DMS153 treated with DMSO at 0.1 percent for 48 hours (cell line): ENCODE measurements at regions not wholly inside any gene's neighbourhood (a gene's known extent, or its start where the extent isn't known, plus 50 kb on each side); places are given as distances from the start of the nearest gene placed in this dataset.
A peak's percentile ranks its signal among the peaks of the same experiment; 100 is the strongest.

Experiments
- DNase-seq: peaks from one replicate; lab custom pipeline; 2025; ENCODE audit not compliant: unreplicated experiment; lab: John Stamatoyannopoulos, UW

DNA sequence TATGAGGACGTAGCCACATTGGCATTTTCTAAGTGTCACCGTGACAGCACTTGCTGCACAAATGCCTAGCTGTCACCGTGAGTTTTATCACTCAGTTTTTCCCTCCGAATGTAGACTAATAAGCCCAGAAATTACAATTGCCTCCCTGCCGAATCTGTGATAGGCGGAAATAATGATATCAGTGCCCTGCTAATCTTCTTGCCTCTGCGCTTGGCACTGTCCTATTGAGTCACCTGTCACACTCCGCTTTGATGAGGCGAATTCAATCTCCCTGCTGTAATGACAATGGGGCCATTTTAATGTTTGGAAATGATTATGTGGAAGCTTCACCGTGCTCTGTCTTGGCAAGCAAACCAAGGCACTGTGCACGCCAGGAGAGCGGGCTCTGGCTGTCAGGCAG, 112.8 kb downstream of the LINC00237 start:
- DNase-seq = no peak

DNA sequence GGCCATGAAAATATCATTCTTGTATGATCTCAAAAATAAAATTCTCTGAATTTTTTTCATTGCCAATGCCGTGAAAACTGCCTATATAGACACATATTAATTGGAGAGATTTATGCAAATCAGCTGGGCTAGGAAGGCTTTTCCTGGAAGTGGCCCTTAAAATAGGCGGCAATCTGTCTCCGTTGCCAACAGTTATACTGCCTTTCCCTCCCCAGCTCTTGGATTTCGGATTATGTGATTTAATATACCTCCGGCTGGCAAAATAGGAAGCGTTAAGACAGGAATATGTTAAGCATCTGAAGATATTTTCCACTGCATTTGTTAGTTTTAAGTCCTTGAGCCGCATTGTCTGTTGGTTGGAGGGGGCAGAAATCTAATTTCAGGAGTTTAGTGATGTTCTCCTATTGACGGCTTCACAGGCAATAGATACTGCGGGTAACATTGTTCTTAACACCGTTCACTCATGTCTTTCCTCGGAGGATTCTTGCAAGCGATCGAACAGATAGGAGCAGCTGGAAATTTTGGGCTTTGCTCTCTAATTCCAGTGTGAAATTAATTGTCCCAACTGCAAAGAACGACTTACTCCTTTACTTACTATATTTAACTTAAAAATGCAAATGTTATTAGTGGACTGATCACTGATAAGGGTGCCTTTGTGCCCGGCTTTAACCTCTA, 113.3 kb downstream of the LINC00237 start:
- DNase-seq = no peak

DNA sequence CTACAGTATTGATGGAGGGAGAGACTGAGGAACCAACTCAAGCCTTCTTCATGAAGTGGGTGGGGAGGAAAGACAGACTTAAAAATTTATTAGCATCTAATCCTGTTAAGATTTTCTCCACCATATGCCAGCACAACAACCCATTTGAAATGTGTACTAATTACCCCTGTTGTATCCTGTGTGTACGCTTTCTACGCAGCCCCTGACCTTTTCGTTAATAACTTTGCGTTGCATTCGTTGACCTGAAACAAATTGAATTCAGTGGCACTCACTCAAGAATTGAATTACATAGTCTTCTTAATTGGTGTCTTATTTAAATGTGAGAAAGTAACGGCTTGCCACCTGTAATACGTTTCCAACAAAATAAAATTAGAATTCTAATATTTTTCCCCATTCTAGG, 113.9 kb downstream of the LINC00237 start:
- no peak for DNase-seq

DNA sequence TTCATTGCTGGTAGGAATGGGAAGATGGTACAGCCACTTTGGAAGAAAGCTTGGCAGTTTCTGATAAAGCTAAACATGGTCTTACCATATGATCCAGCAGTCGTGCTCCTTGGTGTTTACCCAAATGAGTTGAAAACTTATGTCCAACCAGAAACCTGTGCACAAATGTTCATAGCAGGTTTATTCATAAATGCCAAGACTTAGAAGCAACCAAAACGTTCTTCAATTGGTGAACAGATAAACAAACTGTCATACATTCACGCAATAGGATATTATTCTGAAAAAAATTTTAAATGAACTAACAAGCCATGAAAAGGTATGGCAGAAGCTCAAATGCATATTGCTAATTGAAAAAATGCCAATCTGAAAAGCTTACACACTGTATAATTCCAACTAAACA, 117.1 kb downstream of the LINC00237 start:
- DNase-seq = no peak

DNA sequence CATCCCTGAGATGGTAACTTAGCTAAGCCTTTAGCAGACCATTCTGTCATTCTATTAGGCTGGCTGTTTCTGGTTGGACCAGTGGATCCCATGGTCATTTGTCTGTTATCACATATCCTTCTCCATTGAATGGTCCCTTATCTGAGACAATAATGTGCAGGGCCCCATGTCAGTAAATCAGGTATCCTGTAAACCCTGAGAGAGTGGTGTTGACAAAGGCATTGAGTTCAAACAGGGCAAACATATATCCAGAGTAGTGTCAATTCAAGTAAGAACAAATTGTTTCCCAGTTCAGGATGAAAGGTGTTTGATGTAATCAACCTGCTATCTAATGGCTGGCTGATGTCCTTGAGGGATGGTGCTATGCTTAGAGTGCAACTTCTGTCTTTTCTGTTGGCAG, 126.2 kb downstream of the LINC00237 start:
- DNase-seq = no peak

DNA sequence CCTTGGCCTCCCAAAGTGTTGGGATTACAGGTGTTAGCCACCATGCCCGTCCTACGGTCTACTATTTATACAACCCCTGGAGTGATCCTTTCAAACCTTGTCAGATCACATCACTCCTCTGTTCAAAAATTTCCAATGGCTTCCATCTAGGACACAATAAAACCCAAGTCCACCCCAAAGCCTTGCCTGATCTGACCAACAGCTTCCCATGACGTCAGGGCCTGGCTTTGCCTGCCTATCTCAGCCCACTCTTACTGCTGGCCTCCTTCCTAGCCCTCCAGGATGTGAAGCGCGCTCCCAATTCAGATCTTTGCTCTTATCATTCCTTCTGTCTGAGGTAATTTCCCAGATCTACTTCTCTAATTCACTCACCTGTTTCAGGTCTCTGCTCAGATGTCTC, 128.4 kb downstream of the LINC00237 start:
- no peak for DNase-seq

DNA sequence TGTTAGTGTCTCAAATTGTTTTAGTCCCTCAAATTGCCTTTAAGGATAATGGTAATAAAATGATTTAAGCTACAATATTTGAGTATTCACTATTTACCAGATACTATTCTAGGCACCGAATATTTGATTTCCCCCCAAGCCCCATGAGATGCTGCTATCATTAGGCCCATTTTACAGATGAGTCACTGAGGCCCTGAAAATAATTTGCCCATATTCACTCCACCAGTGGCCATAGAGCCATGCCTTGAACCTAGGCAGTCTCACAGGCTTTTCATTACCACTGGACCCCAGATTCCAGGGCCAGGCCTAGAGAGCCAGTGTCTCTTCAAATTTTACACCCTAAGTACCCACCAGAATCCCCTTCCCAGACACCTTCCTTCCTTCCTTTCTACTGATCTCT, 133.7 kb downstream of the LINC00237 start:
- DNase-seq = no peak

DNA sequence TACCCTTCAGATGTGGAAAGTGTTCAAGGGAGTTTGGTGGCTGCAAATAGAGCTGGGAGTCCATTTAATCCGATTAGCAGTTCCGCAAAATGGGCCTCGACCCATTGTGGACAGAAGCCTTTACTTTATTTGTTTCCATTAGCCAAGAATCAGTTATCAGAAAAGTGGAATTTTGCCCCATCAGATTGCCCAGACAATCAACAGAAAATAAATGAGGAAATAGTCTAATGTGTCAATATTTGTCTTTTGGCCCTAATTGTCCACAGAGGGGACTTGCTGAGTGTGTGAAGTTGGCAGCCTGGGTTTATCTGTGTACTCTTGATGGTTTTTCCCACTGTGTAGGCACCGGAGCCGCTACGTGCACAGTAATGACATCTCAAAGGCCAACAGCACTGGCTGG, 134.3 kb downstream of the LINC00237 start:
- no peak for DNase-seq

DNA sequence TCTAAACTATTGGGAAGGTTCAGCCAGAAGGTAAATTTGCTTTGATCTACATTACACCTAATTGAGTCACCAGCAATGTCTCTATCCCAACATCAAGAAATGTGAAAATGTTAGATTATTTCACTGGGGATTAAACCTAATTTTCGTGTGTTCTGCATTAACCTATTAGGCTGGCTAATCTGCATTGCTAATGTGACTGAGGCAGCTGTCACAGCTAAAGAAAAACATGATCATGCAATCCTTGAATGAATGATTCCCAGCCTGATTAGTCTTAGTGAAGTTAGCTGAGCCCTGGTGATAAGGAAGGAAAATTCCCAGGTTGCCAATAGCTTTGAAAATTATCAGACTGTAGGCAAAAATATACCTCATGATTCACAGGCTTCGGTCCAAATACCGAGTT, 135.3 kb downstream of the LINC00237 start:
- no peak for DNase-seq

DNA sequence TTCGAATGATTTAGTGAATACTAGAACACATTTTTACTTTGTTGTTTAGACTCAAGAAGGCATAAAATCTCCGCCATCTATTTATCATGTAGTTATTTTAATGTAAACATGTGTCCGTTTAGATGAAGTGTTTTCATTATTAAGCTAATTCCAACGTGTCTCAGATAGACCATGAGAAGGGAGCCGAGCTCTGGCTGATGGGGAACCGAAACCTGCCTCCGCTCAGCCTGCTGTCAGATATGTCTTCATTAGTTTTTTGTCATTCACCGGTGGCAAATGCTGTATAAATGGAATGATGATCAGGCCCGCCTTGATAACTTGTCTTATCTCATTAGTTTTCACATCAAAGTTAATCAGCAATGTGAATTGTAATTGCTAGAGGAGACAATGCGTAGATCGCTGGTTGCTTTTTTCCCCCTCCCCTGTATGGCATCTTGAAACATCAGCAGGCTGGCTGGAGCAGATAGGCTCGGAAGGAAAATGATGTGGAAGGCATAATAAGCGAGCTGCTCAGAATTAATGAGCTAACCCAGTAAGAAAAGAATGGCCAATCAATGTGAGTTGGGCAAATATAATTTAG, 136.4 kb downstream of the LINC00237 start:
- DNase-seq = no peak

DNA sequence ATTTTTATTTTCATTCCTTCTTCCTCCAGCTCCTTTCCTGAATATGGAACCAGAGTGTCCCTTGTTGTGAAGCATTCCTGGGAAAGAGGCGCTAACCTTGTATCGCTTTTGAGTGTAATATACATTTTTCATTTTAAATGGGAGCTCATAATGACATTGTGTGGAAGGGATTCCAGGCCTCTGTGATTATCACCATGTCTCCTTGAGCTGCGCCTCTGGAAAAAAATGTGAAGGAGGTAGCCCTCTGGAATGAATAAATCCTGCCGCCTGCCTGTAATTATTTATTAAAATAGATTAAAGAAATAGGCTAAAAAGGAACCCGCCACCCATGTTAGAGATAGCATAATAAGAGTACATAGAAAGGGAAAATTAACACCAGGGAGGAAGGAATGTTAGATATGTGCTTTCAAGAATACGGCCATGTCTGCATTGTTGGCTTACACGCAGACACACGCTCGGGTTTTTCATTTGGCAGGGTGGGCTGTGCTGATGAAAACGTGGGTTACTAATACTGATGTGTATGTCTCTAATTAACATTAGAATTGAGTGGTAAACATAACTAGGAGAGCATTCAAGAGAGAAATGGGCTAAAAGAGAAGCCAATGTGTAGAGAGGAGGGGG, 138.5 kb downstream of the LINC00237 start:
- DNase-seq = no peak

DNA sequence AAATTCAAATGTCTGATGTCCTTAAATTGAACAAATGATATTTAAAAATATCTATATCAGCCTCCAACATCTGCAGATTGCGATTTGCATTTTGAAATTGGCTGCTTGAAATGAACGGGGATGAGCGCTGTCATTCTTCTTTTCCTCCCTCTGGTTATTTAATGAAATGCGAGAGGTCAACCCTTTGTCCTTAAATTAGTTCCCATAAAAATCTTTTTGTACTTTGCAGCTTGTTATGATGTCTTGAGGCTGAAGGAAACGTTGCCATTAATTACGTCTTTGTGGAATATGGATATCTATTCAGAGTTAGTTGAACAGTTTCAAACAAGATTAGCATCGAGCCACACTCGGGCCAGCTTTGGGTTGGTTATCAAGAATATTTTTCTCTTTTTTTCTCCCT, 140.0 kb downstream of the LINC00237 start:
- no peak for DNase-seq

DNA sequence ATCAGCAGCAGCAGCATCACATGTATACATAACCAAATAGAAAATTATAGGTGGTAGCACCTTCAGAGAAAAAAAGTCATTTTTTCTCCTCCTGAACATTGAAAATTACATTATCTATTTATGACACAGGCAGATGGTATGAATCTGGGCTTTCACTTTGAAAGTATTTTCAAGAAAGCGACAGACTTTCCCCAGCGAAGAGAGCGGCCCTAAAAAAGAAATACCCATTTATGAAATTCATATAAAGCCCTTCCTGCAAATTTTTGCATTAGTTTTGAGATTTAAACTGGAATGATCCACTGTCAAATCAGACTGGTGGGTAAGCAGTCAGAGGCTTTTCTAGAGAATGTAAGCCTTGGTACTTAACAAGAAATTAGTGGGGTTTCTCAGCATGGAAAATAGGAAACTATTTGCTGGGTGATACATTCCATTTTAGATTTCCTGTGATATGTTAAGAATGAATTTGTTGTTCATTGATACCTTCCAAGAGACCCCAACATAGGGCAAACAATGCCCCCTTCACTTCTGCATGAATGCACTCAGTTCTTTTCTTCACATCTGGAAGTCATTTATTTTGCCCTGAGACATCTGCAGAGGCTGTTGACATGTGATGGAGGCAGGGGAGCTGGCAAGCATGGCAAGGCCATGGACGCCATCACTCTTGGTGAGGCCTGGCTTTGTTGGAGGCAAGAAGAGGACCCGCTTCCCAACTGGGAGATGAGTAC, 147.0 kb downstream of the LINC00237 start:
- DNase-seq = no peak

DNA sequence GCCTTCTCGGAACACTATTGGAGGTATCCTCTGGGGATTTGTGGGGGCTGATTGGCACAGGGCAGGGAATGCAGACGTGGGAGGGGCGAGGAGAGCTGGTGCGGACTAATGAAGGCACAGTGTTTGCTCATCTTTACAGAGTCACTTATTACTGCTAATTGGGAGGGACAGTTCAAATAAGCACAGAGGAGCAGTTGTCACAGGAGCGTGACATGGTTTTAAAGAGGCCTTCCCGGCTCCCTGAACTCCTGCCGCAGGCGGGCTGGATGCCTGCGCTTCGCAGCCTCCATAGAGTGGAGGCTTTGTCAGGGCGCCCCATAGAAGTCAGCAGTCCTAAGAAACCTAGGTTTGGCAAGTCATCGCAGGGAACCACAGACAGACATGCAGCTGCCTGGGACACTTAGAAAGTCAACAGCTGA, 149.6 kb downstream of the LINC00237 start:
- DNase-seq = peak; percentile 14

DNA sequence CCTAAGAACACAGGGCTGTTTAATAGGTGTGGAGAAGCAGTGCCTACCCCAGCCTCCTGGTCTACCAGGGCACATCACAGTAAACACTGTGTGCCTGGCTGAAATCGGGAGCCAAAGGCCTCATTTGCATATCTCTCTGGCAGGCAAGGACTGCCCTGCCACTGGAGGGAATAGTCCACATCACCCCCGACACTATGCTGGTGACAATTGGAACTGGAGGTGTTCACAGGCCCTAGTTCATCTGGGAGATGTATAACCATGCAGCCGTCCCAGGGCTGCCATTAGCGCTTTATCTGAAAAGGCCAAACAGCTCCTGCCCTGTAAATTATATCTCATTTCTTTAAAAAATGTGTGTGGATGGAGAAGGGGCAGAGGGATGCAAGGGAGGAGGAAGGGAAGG, 150.3 kb downstream of the LINC00237 start:
- no peak for DNase-seq

DNA sequence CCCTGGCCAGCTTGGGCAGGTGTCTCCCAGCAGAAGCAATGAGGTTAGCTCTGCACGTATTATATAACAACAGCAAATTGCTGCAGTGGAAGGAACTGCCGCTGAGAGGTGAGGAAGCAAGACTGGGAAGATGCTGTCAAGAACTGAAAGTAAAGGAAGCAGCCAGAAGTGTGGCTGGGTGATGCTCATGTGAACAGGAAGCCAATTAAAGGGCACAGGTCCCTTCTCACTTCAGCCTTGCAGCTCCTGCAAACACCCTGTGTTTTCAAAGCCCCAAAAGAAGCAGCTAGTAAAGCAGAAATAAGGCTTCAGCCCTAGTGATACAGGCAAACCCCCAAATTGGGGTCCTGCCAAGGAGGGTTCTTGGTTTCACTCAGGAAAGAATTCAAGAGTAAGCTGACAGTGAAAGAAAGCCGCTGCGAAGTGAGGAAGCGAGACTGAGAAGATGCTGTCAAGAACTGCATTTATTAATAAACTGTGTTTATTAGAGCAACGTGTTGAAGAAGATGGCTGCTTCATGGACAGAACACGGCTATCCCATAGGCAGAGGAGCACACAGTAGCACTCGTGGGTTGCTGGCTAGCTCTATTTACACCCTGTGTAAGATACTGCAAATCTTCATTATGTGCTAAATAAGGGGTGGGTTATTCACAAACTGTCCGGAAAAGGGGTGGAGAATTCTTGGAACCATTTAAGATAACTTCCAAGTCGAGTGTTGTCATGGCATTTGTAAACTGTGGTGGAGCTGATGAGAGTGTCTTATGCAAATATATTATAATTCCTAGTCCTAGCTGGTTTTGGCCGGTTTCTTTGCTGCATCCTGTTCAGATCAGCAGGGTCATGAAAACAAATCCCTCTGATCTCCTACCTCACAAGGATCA, 152.2 kb downstream of the LINC00237 start:
- no peak for DNase-seq

DNA sequence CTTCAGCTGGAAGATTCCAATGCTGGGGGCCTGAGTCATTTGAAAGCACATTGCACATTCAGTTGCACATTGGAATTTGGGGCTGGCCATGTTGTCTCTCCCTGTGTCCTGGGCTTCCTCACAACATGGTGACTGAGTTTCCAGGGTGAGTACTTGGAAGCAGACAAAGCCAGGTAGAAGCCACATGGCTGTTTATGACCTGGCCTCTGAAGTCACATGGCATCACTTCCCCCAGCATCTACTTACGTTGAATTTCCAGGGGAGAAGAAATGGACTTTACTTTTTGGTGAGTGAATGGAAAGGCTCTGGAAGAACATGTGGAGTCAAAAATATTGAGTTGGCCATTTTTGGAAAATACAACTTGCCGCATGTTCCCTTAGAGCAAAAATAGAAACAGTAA, 155.5 kb downstream of the LINC00237 start:
- DNase-seq = no peak

DNA sequence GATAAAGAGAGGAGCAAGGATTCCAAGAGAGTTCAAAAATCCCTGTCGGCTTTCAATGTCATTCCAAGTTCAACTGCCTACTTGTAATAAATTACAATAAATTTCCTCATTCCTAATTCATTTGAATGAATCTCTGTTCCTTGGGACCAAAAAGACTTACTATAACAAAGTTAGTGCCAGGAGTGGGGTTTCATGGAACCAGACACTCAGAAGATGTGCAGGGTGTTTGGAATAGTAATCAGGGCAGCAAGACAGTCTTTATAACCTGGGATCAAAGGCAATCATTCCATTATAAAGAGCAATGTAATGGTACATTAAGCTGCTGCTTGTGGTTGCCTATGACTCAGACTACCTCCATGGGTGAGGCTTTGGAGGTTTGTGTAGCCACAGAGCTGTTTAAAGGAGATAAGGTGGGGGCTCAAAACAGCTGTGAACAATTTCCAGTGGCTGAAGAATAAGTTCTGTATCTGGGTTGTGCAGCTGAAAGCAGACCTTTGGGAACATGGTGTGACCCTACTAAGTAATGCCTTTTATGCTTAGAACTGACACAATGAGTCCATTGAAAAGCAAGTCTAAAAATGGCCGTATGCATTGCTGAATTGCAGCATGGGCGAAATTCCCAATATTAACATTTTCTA, 159.9 kb downstream of the LINC00237 start:
- no peak for DNase-seq

DNA sequence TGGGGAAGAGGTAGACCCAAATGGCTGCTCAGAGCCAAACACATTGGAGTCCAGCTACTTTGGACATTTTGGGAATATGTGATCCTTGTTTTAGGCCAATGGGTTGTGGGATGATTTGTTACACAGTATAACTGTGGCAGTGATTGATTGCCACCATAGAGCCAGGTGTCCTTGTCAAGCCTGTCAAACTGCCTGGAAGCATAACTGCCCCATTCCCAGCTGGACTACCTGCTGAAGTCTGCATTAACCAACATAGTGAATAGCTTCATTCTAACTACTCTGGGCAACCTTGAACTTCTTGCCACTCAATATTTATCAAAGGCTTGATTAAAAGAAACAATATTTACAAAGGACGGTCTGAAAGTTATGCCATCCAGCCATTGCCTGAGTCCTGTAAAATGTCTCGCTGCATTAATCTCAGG, 164.7 kb downstream of the LINC00237 start:
- DNase-seq = no peak

DNA sequence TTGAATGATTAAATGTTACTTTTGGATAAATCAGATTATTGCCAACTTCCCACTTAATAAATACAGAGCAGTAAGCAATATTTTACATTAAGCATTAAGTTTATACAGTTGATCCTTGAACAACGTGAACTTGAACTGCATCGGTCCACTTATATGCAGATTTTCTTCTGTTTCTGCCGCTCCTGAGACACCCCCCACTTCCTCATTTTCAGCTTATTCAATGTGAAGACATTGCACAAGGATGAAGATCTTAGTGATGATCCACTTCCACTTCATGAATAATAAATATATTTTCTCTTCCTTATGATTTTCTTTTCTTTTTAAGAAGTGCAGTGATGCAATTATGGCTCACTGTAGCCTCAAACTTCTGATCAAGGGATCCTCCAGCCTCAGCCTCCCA, 167.2 kb downstream of the LINC00237 start:
- DNase-seq = no peak

DNA sequence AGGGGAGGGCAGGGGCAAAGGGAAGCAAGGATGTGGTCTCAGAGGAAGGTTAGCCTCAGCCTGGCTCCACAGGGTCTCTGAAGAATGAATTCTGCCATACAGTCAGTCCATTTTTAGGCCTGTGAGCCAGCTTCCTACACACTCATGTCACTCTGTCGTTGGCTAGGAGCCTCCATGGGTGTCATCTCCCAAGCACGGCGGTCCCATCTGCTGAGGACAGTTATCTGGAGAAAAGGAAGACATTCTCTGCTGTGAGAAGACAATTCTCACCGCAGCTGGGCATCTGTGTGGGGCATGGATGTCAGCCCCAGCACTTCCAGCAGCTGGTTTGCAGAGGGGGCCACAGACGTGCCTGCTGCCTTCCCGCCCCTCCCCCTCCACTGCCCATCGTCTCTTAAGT, 167.6 kb downstream of the LINC00237 start:
- DNase-seq = no peak
